IMR-90 (cell line): ENCODE measurements at regions not wholly inside any gene's neighbourhood (a gene's known extent, or its start where the extent isn't known, plus 50 kb on each side); places are given as distances from the start of the nearest gene placed in this dataset.

Experiments used
- ATAC-seq: fragments of 200-7000 bp; cut with Tn5 transposase; 2 replicates; pipeline ENCODE4 v1.9.1; 2020; ENCODE audit warnings: low read depth, mild to moderate bottlenecking, moderate library complexity
- BruUV-seq: library from RNA; stranded (reverse); fragments of 400-500 nt; replicated peaks from 2 replicates; lab custom pipeline; 2021; lab: Mats Ljungman, UMichigan
- CTCF ChIA-PET: fragments of 300-600 bp; formaldehyde crosslinking; extraction: SDS; loops from one replicate; lab custom pipeline; 2021; ENCODE audit warnings: antibody characterized with exemption; lab: Yijun Ruan, JAX
- POLR2A ChIA-PET: fragments of 300-600 bp; sonication (Branson Sonifier 250); formaldehyde crosslinking; loops from one replicate; lab custom pipeline; 2022; ENCODE audit warnings: antibody characterized with exemption; ENCODE audit not compliant: unreplicated experiment; lab: Charles Lee
- DNase-seq: peaks from one replicate; pipeline ENCODE4 v3.0.0; 2013
- H2AFZ ChIP-seq: replicated peaks from 2 replicates; pipeline ENCODE3; 2013; ENCODE audit warnings: low read length, mild to moderate bottlenecking; ENCODE audit not compliant: poor library complexity
- H2AK5ac ChIP-seq: 2 replicates; pipeline ENCODE4 v1.6.1; 2013; ENCODE audit warnings: low read depth, low read length, inconsistent platforms
- H2AK9ac ChIP-seq: replicated peaks from 2 replicates; pipeline ENCODE3; 2013; ENCODE audit warnings: mild to moderate bottlenecking, low read depth, low read length, moderate library complexity; ENCODE audit not compliant: poor library complexity
- H2BK120ac ChIP-seq: 2 replicates; pipeline ENCODE4 v1.6.1; 2013; ENCODE audit warnings: low read depth, low read length, inconsistent platforms
- H2BK15ac ChIP-seq: 3 replicates; pipeline ENCODE4 v1.6.1; 2013; ENCODE audit warnings: low read depth, low read length, inconsistent platforms
- H2BK20ac ChIP-seq: 2 replicates; pipeline ENCODE4 v1.6.1; 2013; ENCODE audit warnings: low read depth, mild to moderate bottlenecking, inconsistent platforms, low read length, moderate library complexity
- H2BK5ac ChIP-seq: 2 replicates; pipeline ENCODE4 v1.6.1; 2013; ENCODE audit warnings: mild to moderate bottlenecking, low read depth, low read length, inconsistent platforms; ENCODE audit not compliant: poor library complexity, severe bottlenecking
- H3K14ac ChIP-seq: replicated peaks from 2 replicates; pipeline ENCODE4 v1.6.1; 2013; ENCODE audit warnings: low read depth, low read length, inconsistent platforms
- H3K18ac ChIP-seq: 2 replicates; pipeline ENCODE4 v1.6.1; 2013; ENCODE audit warnings: low read depth, low read length, control low read depth
- H3K23ac ChIP-seq: 2 replicates; pipeline ENCODE4 v1.6.1; 2013; ENCODE audit warnings: low read depth, low read length, inconsistent platforms
- H3K27ac ChIP-seq: 2 replicates; pipeline ENCODE4 v1.5.1; 2013; ENCODE audit warnings: mild to moderate bottlenecking, control low read depth, low read length; ENCODE audit not compliant: insufficient read depth
- H3K27me3 ChIP-seq: 2 replicates; pipeline ENCODE4 v1.6.1; 2013; ENCODE audit warnings: low read length; ENCODE audit not compliant: control insufficient read depth, insufficient read depth
- H3K36me3 ChIP-seq: 2 replicates; pipeline ENCODE4 v1.6.1; 2013; ENCODE audit warnings: low read length, mixed read lengths; ENCODE audit not compliant: control insufficient read depth, insufficient read depth
- H3K4ac ChIP-seq: 2 replicates; pipeline ENCODE4 v1.6.1; 2013; ENCODE audit warnings: low read depth, low read length, inconsistent platforms
- H3K4me1 ChIP-seq: 2 replicates; pipeline ENCODE4 v1.6.1; 2013; ENCODE audit warnings: low read length, mixed read lengths; ENCODE audit not compliant: control insufficient read depth, insufficient read depth
- H3K4me2 ChIP-seq: 2 replicates; pipeline ENCODE4 v1.6.1; 2013; ENCODE audit warnings: low read depth, mild to moderate bottlenecking, control low read depth, low read length, moderate library complexity
- H3K4me3 ChIP-seq: 2 replicates; pipeline ENCODE4 v1.5.1; 2013; ENCODE audit warnings: low read depth, mild to moderate bottlenecking, control low read depth, low read length, moderate library complexity; ENCODE audit not compliant: insufficient read depth
- H3K56ac ChIP-seq: 2 replicates; pipeline ENCODE4 v1.6.1; 2013; ENCODE audit warnings: low read length, inconsistent platforms; ENCODE audit not compliant: insufficient read depth; ENCODE audit errors: extremely low read depth
- H3K79me1 ChIP-seq, 2 experiments: 2 replicates each; pipeline ENCODE4 v1.6.1; 2013; ENCODE audit warnings: low read length in 2 of 2, inconsistent platforms in 1 of 2, low read depth in 1 of 2
- H3K9ac ChIP-seq: 2 replicates; pipeline ENCODE4 v1.6.1; 2013; ENCODE audit warnings: low read depth, low read length, control low read depth
- H3K9me1 ChIP-seq: 2 replicates; pipeline ENCODE4 v1.6.1; 2013; ENCODE audit warnings: low read length, inconsistent platforms; ENCODE audit not compliant: insufficient read depth
- H3K9me3 ChIP-seq: 2 replicates; pipeline ENCODE4 v1.6.1; 2013; ENCODE audit warnings: low read length; ENCODE audit not compliant: control insufficient read depth, insufficient read depth
- H4K20me1 ChIP-seq: 2 replicates; pipeline ENCODE4 v1.6.1; 2013; ENCODE audit warnings: low read length, inconsistent platforms; ENCODE audit not compliant: insufficient read depth
- H4K5ac ChIP-seq: 2 replicates; pipeline ENCODE4 v1.6.1; 2013; ENCODE audit warnings: mild to moderate bottlenecking, low read depth, low read length, control low read depth
- H4K8ac ChIP-seq, 2 experiments: 2 replicates each; pipeline ENCODE4 v1.6.1; 2013; ENCODE audit warnings: low read depth in 2 of 2, low read length in 2 of 2, control low read depth in 1 of 2, inconsistent platforms in 1 of 2
- H4K91ac ChIP-seq: 2 replicates; pipeline ENCODE4 v1.6.1; 2013; ENCODE audit warnings: low read depth, low read length, inconsistent platforms; ENCODE audit not compliant: insufficient read depth
- BHLHE40 ChIP-seq: fragments of 150-350 bp; IDR thresholded peaks from 2 replicates; pipeline ENCODE4 v1.6.1; 2016; ENCODE audit warnings: mild to moderate bottlenecking, low read depth, low read length
- CEBPB ChIP-seq: IDR thresholded peaks from 2 replicates; pipeline ENCODE4 v1.6.1; 2012; ENCODE audit warnings: low read depth, low read length, improper control_type of control experiment
- CHD1 ChIP-seq: IDR thresholded peaks from 2 replicates; pipeline ENCODE4 v1.6.1; 2012; ENCODE audit warnings: low read depth, low read length, improper control_type of control experiment
- CTCF ChIP-seq: conservative IDR thresholded peaks from 2 replicates; pipeline ENCODE4 v1.5.1; 2012; ENCODE audit warnings: mild to moderate bottlenecking, low read depth, low read length, improper control_type of control experiment
- ELK1 ChIP-seq: fragments of 150-350 bp; IDR thresholded peaks from 2 replicates; pipeline ENCODE4 v1.6.1; 2016; ENCODE audit warnings: low read depth, mild to moderate bottlenecking, low read length, moderate library complexity, borderline replicate concordance
- MAFK ChIP-seq: IDR thresholded peaks from 2 replicates; pipeline ENCODE4 v1.6.1; 2012; ENCODE audit warnings: low read depth, low read length, improper control_type of control experiment
- MAZ ChIP-seq: IDR thresholded peaks from 2 replicates; pipeline ENCODE4 v1.6.1; 2012; ENCODE audit warnings: low read depth, mild to moderate bottlenecking, low read length, improper control_type of control experiment, moderate library complexity, borderline replicate concordance
- MXI1 ChIP-seq: IDR thresholded peaks from 2 replicates; pipeline ENCODE4 v1.6.1; 2012; ENCODE audit warnings: low read depth, mild to moderate bottlenecking, low read length, moderate library complexity, borderline replicate concordance
- NFE2L2 ChIP-seq: fragments of 150-350 bp; IDR thresholded peaks from 2 replicates; pipeline ENCODE4 v1.6.1; 2016; ENCODE audit warnings: low read depth, mild to moderate bottlenecking, low read length
- POLR2A ChIP-seq: IDR thresholded peaks from 2 replicates; pipeline ENCODE4 v1.6.1; 2012; ENCODE audit warnings: mild to moderate bottlenecking, low read depth, low read length
- RAD21 ChIP-seq: IDR thresholded peaks from 2 replicates; pipeline ENCODE4 v1.6.1; 2012; ENCODE audit warnings: low read length, improper control_type of control experiment
- RCOR1 ChIP-seq: IDR thresholded peaks from 2 replicates; pipeline ENCODE4 v1.6.1; 2012; ENCODE audit warnings: mild to moderate bottlenecking, low read length, improper control_type of control experiment; ENCODE audit not compliant: insufficient replicate concordance
- RFX5 ChIP-seq: IDR thresholded peaks from 2 replicates; pipeline ENCODE4 v1.8.0; 2012; ENCODE audit warnings: low read depth, mild to moderate bottlenecking, low read length, moderate library complexity
- SMC3 ChIP-seq: fragments of 150-350 bp; IDR thresholded peaks from 2 replicates; pipeline ENCODE4 v1.6.1; 2016; ENCODE audit warnings: low read depth, mild to moderate bottlenecking, antibody characterized with exemption, low read length, moderate library complexity
- USF2 ChIP-seq: fragments of 150-350 bp; IDR thresholded peaks from 2 replicates; pipeline ENCODE4 v1.6.1; 2017; ENCODE audit warnings: mild to moderate bottlenecking, antibody characterized with exemption, low read length, low read depth
- WGBS, 2 experiments: methylation state at CpG; one replicate each; pipeline versions ENCODE4 v1.1.5 to v1.1.7; 2013; ENCODE audit warnings: missing lambda C conversion rate in 2 of 2; ENCODE audit not compliant: insufficient read length in 1 of 2; ENCODE audit errors: extremely low coverage in 2 of 2; 5-methylcytosine and 5-hydroxymethylcytosine counted together
- dilution Hi-C: fragments of 300-500 bp; cut with HindIII; formaldehyde crosslinking; loops from one replicate; pipeline ENCODE4 v1.14.3; 2018; ENCODE audit warnings: low sequenced_read_pairs; ENCODE audit not compliant: unreplicated experiment
- in situ Hi-C: fragments of 300-500 bp; cut with MboI; formaldehyde crosslinking; loops from 3 replicates; pipeline ENCODE4 v1.14.3; 2019; ENCODE audit warnings: low sequenced_read_pairs, inconsistent platforms, mixed read lengths
- intact Hi-C: fragments of 100-400 bp; cut with micrococcal nuclease; formaldehyde crosslinking; loops from 2 replicates; pipeline ENCODE4 v1.10.0; 2022

GRCh38 chr3:68088216-68088615 lies 433.8 kb upstream of the SUCLG2 start:
- Histone ChIP-seq H3K14ac (no peak overlapping the region), H3K4me1 (no peaks in the 10 kb centered on the region), H3K56ac (no peak overlapping the region), H2BK15ac (no peak overlapping the region), H2AK9ac (no peak overlapping the region), H3K36me3 (no peaks in the 10 kb centered on the region), H3K23ac (no peak overlapping the region), H3K9me3 (no peaks in the 10 kb centered on the region), H4K8ac (no peak overlapping the region), H2AK5ac (no peak overlapping the region), H3K27ac (no peak overlapping the region), H3K9ac (no peak overlapping the region), H3K9me1 (no peaks in the 10 kb centered on the region), H3K79me1 (no peaks in the 10 kb centered on the region), H2BK5ac (no peak overlapping the region), H3K27me3 (no peaks in the 10 kb centered on the region), H4K20me1 (no peaks in the 10 kb centered on the region), H2BK120ac (no peak overlapping the region), H3K4ac (no peak overlapping the region), H3K4me3 (no peak overlapping the region), H3K18ac (no peak overlapping the region), H4K5ac (no peak overlapping the region), H2BK20ac (no peak overlapping the region), H3K4me2 (no peak overlapping the region), H2AFZ (no peak overlapping the region), H4K91ac (no peak overlapping the region)
- no peak for ATAC-seq
- ChIA-PET CTCF (no interaction called here), POLR2A (no interaction called here)
- TF ChIP-seq CHD1, result no peak
- TF ChIP-seq MAFK, result no peak
- TF ChIP-seq ELK1, result no peak
- TF ChIP-seq MAZ, result no peak
- TF ChIP-seq CEBPB, result no peak
- no peak for TF ChIP-seq CTCF
- TF ChIP-seq RCOR1, result no peak
- TF ChIP-seq NFE2L2, result no peak
- TF ChIP-seq USF2, result no peak
- no peak for TF ChIP-seq BHLHE40
- TF ChIP-seq POLR2A, result no peak
- TF ChIP-seq SMC3, result no peak
- TF ChIP-seq RFX5, result no peak
- TF ChIP-seq RAD21, result no peak
- TF ChIP-seq MXI1, result no peak
- WGBS, 2 experiments, result no CpG with 5 or more reads among the region's 3 CpGs
- in situ Hi-C loops (no loop called here), intact Hi-C loops (no loop called here), dilution Hi-C loops (no loop called here)
- BruUV-seq, result no TSS peak
- DNase-seq, result no peak
